Osteocyte (in vitro differentiated cells): ENCODE measurements at regions not wholly inside any gene's neighbourhood (a gene's known extent, or its start where the extent isn't known, plus 50 kb on each side); places are given as distances from the start of the nearest gene placed in this dataset.
"Not testable (repeated sequence)": the region's sequence is repeated elsewhere in the genome, so short reads cannot be mapped to it uniquely, and the experiment has no call there.

Source experiments
- DNase-seq: peaks from one replicate; pipeline ENCODE4 v3.0.0; 2021; ENCODE audit warnings: mixed read lengths; ENCODE audit not compliant: unreplicated experiment; ENCODE audit errors: extremely low spot score
- H3K27ac Mint-ChIP-seq: one replicate; pipeline ENCODE4 v1.8.0; 2021; ENCODE audit warnings: mild to moderate bottlenecking, mixed read lengths; ENCODE audit not compliant: unreplicated experiment
- H3K27me3 Mint-ChIP-seq: one replicate; pipeline ENCODE4 v1.8.0; 2021; ENCODE audit warnings: mixed read lengths; ENCODE audit not compliant: unreplicated experiment
- H3K36me3 Mint-ChIP-seq: one replicate; pipeline ENCODE4 v1.8.0; 2021; ENCODE audit warnings: mixed read lengths; ENCODE audit not compliant: unreplicated experiment
- H3K4me1 Mint-ChIP-seq: one replicate; pipeline ENCODE4 v1.8.0; 2021; ENCODE audit warnings: mixed read lengths; ENCODE audit not compliant: unreplicated experiment
- H3K4me3 Mint-ChIP-seq: one replicate; pipeline ENCODE4 v1.8.0; 2021; ENCODE audit warnings: mild to moderate bottlenecking, moderate library complexity, mixed read lengths; ENCODE audit not compliant: unreplicated experiment
- H3K9me3 Mint-ChIP-seq: one replicate; pipeline ENCODE4 v1.8.0; 2021; ENCODE audit warnings: mixed read lengths; ENCODE audit not compliant: unreplicated experiment
- TF ChIP-seq, protein P1 (sequence below): fragments of 200-600 bp; sonication (generic); IDR thresholded peaks from 2 replicates; pipeline ENCODE4 v1.5.0; 2021; ENCODE audit warnings: antibody characterized with exemption, mild to moderate bottlenecking, moderate library complexity

DNA sequence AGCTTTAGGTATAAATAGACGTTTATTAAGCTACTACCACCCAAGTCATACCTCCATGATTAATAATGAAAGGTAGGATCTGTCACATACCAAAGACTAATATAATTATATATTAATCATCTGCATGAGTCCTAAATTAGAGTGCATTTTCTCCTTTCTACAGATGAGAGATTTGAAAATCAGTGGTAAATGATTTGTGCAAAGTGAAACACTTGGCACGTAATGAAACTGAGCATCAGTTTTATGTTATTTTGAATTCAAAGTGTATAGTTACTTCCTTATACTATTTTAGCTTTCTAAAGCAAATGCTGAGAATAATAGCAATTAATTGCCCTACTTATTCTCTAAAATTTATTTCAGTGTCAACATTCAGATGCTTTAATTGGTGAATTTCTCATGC, 615.3 kb downstream of the TRIB2 start:
- H3K4me1 Mint-ChIP-seq: no peaks in the 10 kb centered on the region

DNA sequence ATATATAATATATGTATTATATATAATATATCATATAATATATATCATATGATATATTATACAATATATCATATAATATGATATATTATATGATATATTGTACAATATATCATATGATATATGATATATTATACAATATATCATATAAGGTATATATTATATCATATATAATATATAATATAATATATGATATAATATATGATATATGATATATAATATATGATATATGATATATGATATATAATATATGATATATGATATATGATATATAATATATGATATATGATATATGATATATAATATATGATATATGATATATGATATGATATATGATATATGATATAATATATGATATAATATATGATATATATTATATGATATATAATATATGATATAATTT, 617.3 kb downstream of the TRIB2 start:
- H3K27me3 Mint-ChIP-seq, H3K9me3 Mint-ChIP-seq, H3K27ac Mint-ChIP-seq, H3K4me3 Mint-ChIP-seq, H3K4me1 Mint-ChIP-seq, DNase-seq, H3K36me3 Mint-ChIP-seq: not testable (repeated sequence)

More for the DNA sequence above, 615.3 kb downstream of the TRIB2 start:
- Mint-ChIP-seq H3K27ac (no peak overlapping the region), H3K27me3 (no peaks in the 10 kb centered on the region), H3K36me3 (no peaks in the 10 kb centered on the region), H3K9me3 (no peaks in the 10 kb centered on the region), H3K4me3 (no peak overlapping the region)
- TF ChIP-seq, protein P1, sequence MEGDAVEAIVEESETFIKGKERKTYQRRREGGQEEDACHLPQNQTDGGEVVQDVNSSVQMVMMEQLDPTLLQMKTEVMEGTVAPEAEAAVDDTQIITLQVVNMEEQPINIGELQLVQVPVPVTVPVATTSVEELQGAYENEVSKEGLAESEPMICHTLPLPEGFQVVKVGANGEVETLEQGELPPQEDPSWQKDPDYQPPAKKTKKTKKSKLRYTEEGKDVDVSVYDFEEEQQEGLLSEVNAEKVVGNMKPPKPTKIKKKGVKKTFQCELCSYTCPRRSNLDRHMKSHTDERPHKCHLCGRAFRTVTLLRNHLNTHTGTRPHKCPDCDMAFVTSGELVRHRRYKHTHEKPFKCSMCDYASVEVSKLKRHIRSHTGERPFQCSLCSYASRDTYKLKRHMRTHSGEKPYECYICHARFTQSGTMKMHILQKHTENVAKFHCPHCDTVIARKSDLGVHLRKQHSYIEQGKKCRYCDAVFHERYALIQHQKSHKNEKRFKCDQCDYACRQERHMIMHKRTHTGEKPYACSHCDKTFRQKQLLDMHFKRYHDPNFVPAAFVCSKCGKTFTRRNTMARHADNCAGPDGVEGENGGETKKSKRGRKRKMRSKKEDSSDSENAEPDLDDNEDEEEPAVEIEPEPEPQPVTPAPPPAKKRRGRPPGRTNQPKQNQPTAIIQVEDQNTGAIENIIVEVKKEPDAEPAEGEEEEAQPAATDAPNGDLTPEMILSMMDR: no peak
- no peak for DNase-seq

DNA sequence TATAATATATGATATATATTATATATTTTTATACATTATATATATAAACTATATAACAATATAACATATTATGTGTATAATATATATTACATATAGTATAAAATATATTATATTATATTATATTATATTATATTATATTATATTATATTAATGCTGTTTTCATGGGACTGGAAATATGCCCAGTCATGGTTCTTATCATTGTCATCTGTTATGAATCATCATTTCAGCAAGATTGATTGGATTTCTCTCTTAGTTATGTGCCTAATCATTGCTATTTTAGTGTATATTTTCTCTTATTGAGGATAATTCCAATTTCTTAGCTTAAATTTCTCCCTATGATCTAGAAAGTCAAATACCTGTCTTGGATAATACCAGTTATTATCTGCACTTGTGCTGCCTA, 617.8 kb downstream of the TRIB2 start:
- no peaks in the 10 kb centered on the region for H3K4me1 Mint-ChIP-seq
- peaks cover 2% of the 10 kb centered on the region for H3K27me3 Mint-ChIP-seq
- no peaks in the 10 kb centered on the region for H3K9me3 Mint-ChIP-seq
- H3K27ac Mint-ChIP-seq: no peak overlapping the region
- H3K4me3 Mint-ChIP-seq: no peak overlapping the region
- no peaks in the 10 kb centered on the region for H3K36me3 Mint-ChIP-seq
- TF ChIP-seq, protein P1: no peak
- DNase-seq: no peak

- H3K27ac Mint-ChIP-seq: no peak overlapping the region
- H3K9me3 Mint-ChIP-seq: no peaks in the 10 kb centered on the region
- no peak overlapping the region for H3K4me3 Mint-ChIP-seq
- H3K4me1 Mint-ChIP-seq: no peaks in the 10 kb centered on the region
- no peaks in the 10 kb centered on the region for H3K36me3 Mint-ChIP-seq
- DNase-seq: no peak
- TF ChIP-seq, protein P1: no peak
- peaks cover 2% of the 10 kb centered on the region for H3K27me3 Mint-ChIP-seq
Observed at GRCh38 chr2:13335862-13336535, 619.3 kb downstream of the TRIB2 start.

DNA sequence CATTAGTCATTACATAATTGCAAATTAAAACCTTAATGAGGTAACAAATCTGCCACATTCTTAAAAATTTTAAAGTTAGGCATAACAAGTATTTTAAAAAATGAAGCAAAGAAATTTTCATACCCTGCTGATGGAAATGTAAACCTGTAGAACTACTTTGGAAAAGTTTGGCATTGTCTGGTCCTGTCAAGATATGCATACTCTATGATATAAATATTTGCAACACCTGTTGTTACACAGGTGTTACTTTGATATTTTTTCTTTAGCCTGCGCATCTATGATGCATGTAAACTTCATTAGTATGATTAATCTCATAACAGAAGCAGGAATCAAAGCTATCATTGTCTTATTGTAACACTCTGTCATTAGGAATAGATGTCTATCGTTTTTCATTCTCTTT, 634.3 kb downstream of the TRIB2 start:
- Mint-ChIP-seq H3K9me3 (peaks cover 4% of the 10 kb centered on the region), H3K36me3 (no peaks in the 10 kb centered on the region), H3K4me3 (no peak overlapping the region), H3K27ac (no peak overlapping the region), H3K4me1 (no peaks in the 10 kb centered on the region), H3K27me3 (peaks cover 1% of the 10 kb centered on the region)
- TF ChIP-seq, protein P1: no peak
- no peak for DNase-seq

GRCh38 chr2:13353083-13353482, 636.3 kb downstream of the TRIB2 start:
- TF ChIP-seq, protein P1: no peak
- no peaks in the 10 kb centered on the region for H3K4me1 Mint-ChIP-seq
- no peak for DNase-seq
- no peaks in the 10 kb centered on the region for H3K36me3 Mint-ChIP-seq
- no peak overlapping the region for H3K27ac Mint-ChIP-seq
- H3K27me3 Mint-ChIP-seq: peaks cover 1% of the 10 kb centered on the region
- no peak overlapping the region for H3K4me3 Mint-ChIP-seq
- H3K9me3 Mint-ChIP-seq: peaks cover 4% of the 10 kb centered on the region
